ENCODE measurements at regions not wholly inside any gene's neighbourhood (a gene's known extent, or its start where the extent isn't known, plus 50 kb on each side); places are given as distances from the start of the nearest gene placed in this dataset.

DNA sequence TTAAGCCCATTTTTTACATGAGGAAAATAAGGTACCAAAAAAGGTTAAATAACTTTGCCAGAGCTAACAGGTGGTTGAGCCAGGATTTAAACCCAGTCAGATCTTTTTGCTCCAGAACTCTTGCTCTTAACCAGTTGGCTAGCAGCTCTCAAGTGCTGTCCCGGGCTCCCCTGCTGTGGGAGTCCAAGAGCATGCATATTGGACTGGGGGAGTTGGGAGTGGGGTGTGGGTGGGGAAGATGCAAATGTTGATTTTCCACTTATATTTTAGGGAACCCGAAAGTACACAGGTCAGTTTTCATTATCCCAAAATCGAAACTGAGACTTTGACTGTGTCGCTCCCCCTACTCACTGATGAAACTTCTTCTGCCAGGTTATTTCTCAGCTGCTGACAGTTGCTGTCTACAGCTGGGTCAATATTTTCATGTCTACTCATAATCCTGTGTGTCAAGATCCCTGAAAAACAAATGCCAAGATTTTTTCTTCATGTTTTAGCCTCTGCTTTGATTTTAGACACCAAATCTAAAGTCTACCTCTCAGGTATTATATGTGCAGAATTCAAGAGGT, 172.3 kb upstream of the TMPO start:
- H3K27me3 ChIP-seq (replicated peaks; ENCODE audit: insufficient read depth), result no peaks in the 10 kb centered on the region
- DNase-seq (ENCODE audit: low spot score) (no peak), ATAC-seq (ENCODE audit: insufficient number of reproducible peaks, low FRiP score, low read depth) (no peak)
- TF ChIP-seq, protein P1, sequence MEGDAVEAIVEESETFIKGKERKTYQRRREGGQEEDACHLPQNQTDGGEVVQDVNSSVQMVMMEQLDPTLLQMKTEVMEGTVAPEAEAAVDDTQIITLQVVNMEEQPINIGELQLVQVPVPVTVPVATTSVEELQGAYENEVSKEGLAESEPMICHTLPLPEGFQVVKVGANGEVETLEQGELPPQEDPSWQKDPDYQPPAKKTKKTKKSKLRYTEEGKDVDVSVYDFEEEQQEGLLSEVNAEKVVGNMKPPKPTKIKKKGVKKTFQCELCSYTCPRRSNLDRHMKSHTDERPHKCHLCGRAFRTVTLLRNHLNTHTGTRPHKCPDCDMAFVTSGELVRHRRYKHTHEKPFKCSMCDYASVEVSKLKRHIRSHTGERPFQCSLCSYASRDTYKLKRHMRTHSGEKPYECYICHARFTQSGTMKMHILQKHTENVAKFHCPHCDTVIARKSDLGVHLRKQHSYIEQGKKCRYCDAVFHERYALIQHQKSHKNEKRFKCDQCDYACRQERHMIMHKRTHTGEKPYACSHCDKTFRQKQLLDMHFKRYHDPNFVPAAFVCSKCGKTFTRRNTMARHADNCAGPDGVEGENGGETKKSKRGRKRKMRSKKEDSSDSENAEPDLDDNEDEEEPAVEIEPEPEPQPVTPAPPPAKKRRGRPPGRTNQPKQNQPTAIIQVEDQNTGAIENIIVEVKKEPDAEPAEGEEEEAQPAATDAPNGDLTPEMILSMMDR (IDR thresholded peaks at IDR 0.05), result no peak
- no peaks in the 10 kb centered on the region for H3K36me3 ChIP-seq
- no peak overlapping the region for H3K4me3 ChIP-seq
- no peak overlapping the region for H3K27ac ChIP-seq
- no peaks in the 10 kb centered on the region for H3K9me3 ChIP-seq
- H3K4me1 ChIP-seq (ENCODE audit: control insufficient read depth in 1 of 2, low read depth in 2 of 2), result no peaks in the 10 kb centered on the region

DNA sequence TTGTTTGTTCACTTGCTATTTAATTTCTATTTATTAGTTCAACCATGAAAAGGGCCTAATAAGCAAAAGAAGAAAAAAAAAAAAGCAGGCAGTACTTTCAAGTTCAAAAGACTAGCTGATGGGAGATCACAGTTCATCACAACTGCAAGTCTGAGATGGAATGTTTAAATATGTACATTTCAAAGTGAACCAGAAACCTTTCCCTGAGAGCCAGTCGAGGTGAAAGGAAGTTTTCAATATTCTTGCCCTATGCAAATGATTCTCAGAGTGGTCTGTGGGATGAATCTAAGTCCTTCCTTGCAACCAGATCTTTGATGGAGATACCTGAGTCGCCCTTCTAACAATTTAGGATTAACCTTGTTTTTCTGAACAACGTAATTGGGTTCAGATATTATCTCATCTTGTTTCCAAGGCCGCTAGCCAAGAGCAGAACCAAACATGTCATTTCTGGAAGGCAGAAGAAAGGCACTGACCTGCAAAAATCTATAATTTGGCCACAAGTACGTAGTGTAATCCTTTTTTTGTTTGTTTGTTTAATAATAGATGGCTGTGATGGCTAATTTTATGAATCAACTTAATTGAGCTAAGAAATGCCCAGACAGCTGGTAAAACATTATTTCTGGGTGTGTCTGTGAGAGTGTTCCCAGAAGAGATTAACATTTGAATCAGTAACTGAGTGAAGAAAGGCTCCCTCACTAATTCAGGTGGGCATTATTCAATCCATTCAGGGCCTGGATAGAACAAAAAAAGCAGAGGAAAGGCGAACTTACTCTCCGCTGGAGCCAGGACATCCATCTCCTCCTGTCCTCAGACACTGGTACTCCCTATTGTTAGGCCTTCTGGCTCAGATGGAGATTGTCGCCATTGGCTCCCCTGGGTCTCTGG, 171.1 kb upstream of the TMPO start:
- Histone ChIP-seq H3K27me3 (replicated peaks; ENCODE audit: insufficient read depth) (no peaks in the 10 kb centered on the region), H3K4me3 (no peak overlapping the region), H3K9me3 (no peaks in the 10 kb centered on the region), H3K4me1 (ENCODE audit: control insufficient read depth in 1 of 2, low read depth in 2 of 2) (no peaks in the 10 kb centered on the region), H3K27ac (no peak overlapping the region), H3K36me3 (no peaks in the 10 kb centered on the region)
- TF ChIP-seq, protein P1 (IDR thresholded peaks at IDR 0.05), result no peak
- ATAC-seq (ENCODE audit: insufficient number of reproducible peaks, low FRiP score, low read depth) (no peak), DNase-seq (ENCODE audit: low spot score) (no peak)

DNA sequence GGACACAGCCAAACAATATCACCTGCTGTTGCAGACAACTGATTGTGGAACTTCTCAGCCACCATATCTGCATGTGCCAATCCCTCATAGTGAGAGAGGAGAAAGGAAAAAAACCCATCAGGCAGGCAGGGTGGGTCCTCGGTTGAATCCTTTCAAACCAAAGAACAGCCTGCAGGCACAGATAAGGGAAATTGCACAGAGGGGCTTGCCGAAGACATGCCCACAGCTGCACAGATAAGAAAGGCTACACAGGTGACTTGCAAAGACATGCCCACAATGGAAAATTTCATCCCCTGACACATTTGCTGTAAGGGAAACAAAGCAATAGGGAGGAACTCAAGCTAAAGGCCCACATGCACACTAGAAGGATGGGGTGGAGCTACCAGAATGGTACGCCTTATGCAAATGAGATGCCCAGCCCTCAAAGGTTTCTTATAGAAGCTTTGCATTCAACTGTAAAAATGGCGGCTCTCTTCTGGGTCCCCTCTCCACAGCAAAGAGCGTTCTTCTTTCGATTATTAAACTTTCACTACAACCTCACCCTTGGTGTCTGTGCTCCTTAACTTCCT, 170.0 kb upstream of the TMPO start:
- Histone ChIP-seq H3K36me3 (no peaks in the 10 kb centered on the region), H3K4me3 (no peak overlapping the region), H3K9me3 (no peaks in the 10 kb centered on the region), H3K4me1 (ENCODE audit: control insufficient read depth in 1 of 2, low read depth in 2 of 2) (no peaks in the 10 kb centered on the region), H3K27ac (no peak overlapping the region), H3K27me3 (replicated peaks; ENCODE audit: insufficient read depth) (no peaks in the 10 kb centered on the region)
- TF ChIP-seq, protein P1 (IDR thresholded peaks at IDR 0.05), result no peak
- no peak for DNase-seq (ENCODE audit: low spot score)
- no peak for ATAC-seq (ENCODE audit: insufficient number of reproducible peaks, low FRiP score, low read depth)

DNA sequence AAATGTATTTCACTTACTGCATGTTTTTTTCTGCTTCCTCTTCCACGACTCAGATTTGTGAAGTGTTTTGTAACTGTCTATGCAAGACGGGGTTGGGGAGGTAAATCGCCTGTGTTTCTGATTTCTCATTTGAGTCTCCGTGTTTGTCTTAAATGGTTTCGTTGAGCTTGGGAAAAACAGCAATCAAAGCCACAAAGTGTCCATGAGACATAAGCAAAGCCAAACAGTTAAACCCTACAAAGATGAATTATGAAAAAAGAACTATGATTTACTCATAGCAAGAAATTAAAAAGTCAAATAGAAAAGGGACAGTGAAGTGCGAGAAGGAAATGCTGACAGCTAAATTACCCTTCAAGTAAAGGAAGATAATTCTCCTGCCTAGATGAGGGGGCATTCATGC, 164.3 kb upstream of the TMPO start:
- no peaks in the 10 kb centered on the region for H3K36me3 ChIP-seq
- no peak overlapping the region for H3K4me3 ChIP-seq
- H3K27me3 ChIP-seq (replicated peaks; ENCODE audit: insufficient read depth), result no peaks in the 10 kb centered on the region
- no peaks in the 10 kb centered on the region for H3K4me1 ChIP-seq (ENCODE audit: control insufficient read depth in 1 of 2, low read depth in 2 of 2)
- no peak for DNase-seq (ENCODE audit: low spot score)
- no peak for ATAC-seq (ENCODE audit: insufficient number of reproducible peaks, low FRiP score, low read depth)
- H3K27ac ChIP-seq, result no peak overlapping the region
- H3K9me3 ChIP-seq, result no peaks in the 10 kb centered on the region
- TF ChIP-seq, protein P1 (IDR thresholded peaks at IDR 0.05), result no peak

DNA sequence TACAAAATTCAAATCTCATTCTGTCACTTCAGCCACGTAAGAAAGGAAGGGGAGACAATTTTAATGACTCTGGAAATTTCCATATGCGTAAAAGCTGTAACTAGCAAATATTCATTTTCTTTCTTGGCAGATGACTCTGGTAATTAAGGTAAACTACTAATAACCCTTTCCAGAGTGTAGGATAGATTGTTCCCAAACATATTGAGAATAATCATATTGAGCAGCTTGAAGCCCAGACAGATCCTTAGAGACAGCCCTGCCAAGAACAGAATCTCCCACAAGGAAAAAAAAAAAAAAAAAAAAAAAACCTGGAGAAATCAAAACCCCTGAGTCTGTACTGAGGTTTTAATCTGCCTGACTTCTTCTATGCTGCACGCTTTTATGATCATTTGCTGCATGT, 163.6 kb upstream of the TMPO start:
- Histone ChIP-seq H3K4me3 (no peak overlapping the region), H3K36me3 (no peaks in the 10 kb centered on the region), H3K27me3 (replicated peaks; ENCODE audit: insufficient read depth) (no peaks in the 10 kb centered on the region), H3K27ac (no peak overlapping the region), H3K9me3 (no peaks in the 10 kb centered on the region), H3K4me1 (ENCODE audit: control insufficient read depth in 1 of 2, low read depth in 2 of 2) (no peaks in the 10 kb centered on the region)
- DNase-seq (ENCODE audit: low spot score) (no peak), ATAC-seq (ENCODE audit: insufficient number of reproducible peaks, low FRiP score, low read depth) (no peak)
- TF ChIP-seq, protein P1 (IDR thresholded peaks at IDR 0.05), result no peak
